ENCODE measurements at regions not wholly inside any gene's neighbourhood (a gene's known extent, or its start where the extent isn't known, plus 50 kb on each side); places are given as distances from the start of the nearest gene placed in this dataset.

DNA sequence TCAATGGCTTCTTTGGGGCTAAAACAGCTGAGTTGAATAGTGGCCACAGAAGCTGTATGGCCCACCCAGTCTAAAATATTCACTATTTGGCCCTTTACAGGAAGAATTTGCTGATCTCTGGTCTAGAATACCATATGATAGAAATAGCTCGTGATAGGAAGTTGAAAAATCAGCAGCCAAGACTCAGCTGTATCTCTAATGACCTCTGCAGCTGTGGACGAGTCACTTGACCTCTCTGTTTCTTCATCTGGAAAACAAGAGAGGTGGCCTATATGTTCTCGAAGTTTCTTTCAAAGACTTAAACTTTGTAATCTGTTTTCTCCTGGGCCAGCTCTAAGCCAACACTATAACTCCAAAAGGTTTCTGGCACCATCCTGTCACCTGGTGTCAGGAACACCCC, 129.2 kb downstream of the ZBTB18 start:
- 73 to 79% methylated on average over 2 to 3 of the region's 3 CpGs for WGBS, 2 donors (ENCODE audit: low coverage in 1 of 2)
- TF ChIP-seq POLR2AphosphoS5 (IDR thresholded peaks at IDR 0.05) = no peak
- no peak for TF ChIP-seq EP300 (IDR thresholded peaks at IDR 0.05)
- TF ChIP-seq, protein P1, sequence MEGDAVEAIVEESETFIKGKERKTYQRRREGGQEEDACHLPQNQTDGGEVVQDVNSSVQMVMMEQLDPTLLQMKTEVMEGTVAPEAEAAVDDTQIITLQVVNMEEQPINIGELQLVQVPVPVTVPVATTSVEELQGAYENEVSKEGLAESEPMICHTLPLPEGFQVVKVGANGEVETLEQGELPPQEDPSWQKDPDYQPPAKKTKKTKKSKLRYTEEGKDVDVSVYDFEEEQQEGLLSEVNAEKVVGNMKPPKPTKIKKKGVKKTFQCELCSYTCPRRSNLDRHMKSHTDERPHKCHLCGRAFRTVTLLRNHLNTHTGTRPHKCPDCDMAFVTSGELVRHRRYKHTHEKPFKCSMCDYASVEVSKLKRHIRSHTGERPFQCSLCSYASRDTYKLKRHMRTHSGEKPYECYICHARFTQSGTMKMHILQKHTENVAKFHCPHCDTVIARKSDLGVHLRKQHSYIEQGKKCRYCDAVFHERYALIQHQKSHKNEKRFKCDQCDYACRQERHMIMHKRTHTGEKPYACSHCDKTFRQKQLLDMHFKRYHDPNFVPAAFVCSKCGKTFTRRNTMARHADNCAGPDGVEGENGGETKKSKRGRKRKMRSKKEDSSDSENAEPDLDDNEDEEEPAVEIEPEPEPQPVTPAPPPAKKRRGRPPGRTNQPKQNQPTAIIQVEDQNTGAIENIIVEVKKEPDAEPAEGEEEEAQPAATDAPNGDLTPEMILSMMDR (IDR thresholded peaks at IDR 0.05) = no peak
- no peak for TF ChIP-seq POLR2A (IDR thresholded peaks at IDR 0.05)
- no peaks in the 10 kb centered on the region for H3K36me3 ChIP-seq
- no peak overlapping the region for H3K4me3 ChIP-seq
- H3K27me3 ChIP-seq = no peaks in the 10 kb centered on the region
- H3K9me3 ChIP-seq = no peaks in the 10 kb centered on the region
- ATAC-seq = no peak
- no peak overlapping the region for H3K27ac ChIP-seq
- no peaks in the 10 kb centered on the region for H3K4me1 ChIP-seq

DNA sequence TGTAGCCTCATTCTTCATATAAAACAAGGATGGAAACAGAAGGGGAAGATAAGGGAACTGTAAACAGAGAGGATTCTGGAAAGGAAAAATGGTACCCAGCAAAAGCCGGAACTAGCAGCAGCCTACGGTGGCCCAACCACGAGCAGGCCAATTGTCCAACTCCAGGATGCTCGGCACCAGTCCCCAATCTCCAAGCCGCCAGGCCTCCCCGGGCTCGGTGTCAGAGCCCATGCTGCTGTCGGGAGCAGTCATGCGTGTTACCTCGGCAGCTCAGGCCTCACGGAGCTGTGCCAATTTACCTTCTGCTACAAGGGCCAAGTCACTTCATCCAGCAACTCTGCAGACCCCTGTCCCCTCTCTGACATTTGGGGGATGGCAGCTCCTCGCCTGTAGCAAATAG, 130.8 kb downstream of the ZBTB18 start:
- H3K4me1 ChIP-seq = no peaks in the 10 kb centered on the region
- no peak overlapping the region for H3K4me3 ChIP-seq
- no peaks in the 10 kb centered on the region for H3K36me3 ChIP-seq
- no peak overlapping the region for H3K27ac ChIP-seq
- H3K9me3 ChIP-seq = no peaks in the 10 kb centered on the region
- no peak for ATAC-seq
- H3K27me3 ChIP-seq = no peaks in the 10 kb centered on the region
- 84% methylated on average over 4 of the region's 12 CpGs; no CpG with 5 or more reads in 1 of the 2 donors for WGBS, 2 donors (ENCODE audit: low coverage in 1 of 2)
- no peak for TF ChIP-seq POLR2A (IDR thresholded peaks at IDR 0.05)
- TF ChIP-seq, protein P1 (IDR thresholded peaks at IDR 0.05) = no peak
- no peak for TF ChIP-seq EP300 (IDR thresholded peaks at IDR 0.05)
- no peak for TF ChIP-seq POLR2AphosphoS5 (IDR thresholded peaks at IDR 0.05)

DNA sequence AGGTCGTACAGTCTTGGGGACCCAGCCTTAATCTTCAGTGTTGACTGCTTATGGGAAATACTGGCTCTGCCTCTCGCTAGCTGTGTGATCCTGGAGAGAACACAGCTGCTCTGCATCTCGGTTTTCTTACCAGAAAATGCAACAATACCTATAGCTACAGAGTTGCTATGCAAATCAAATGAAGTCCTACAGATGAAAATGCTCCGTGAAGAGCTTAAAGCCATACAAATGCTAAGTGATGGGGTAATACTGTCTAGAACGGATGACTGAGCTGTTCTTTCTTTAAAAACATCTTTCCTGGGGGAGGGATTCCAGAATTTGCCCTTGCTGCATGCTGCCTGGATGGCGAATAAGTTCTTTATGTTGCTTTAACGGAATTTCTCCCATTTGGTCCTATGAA, 132.0 kb downstream of the ZBTB18 start:
- H3K4me1 ChIP-seq = no peaks in the 10 kb centered on the region
- no peak overlapping the region for H3K4me3 ChIP-seq
- no peak for TF ChIP-seq POLR2A (IDR thresholded peaks at IDR 0.05)
- no peak for TF ChIP-seq EP300 (IDR thresholded peaks at IDR 0.05)
- TF ChIP-seq, protein P1 (IDR thresholded peaks at IDR 0.05) = no peak
- TF ChIP-seq POLR2AphosphoS5 (IDR thresholded peaks at IDR 0.05) = no peak
- 77 to 89% methylated on average over 5 of the region's 7 CpGs for WGBS, 2 donors (ENCODE audit: low coverage in 1 of 2)
- no peaks in the 10 kb centered on the region for H3K36me3 ChIP-seq
- H3K27ac ChIP-seq = no peak overlapping the region
- ATAC-seq = no peak
- H3K27me3 ChIP-seq = no peaks in the 10 kb centered on the region
- no peaks in the 10 kb centered on the region for H3K9me3 ChIP-seq

DNA sequence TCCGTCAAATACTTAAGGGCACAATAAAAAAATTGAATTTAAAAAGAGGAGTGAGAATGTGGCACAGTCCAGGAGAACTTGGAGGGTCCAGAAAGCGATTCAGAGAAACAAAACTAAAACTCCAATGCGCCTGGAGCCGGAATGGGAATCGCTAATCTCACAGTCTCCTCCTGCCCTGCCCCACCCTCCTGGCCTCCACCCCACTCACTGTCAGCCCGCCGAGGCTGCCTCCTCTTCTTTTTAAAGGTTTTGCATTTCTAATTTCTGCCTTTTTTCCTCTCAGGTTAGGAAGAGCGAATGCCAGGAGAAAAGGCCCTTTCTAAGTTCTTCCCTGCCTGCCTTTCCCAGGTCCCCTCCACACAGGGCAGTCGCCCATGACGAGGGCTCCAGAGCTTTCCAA, 135.3 kb downstream of the ZBTB18 start:
- 86 to 97% methylated on average over 5 to 7 of the region's 10 CpGs for WGBS, 2 donors (ENCODE audit: low coverage in 1 of 2)
- TF ChIP-seq POLR2AphosphoS5 (IDR thresholded peaks at IDR 0.05) (no peak), EP300 (IDR thresholded peaks at IDR 0.05) (no peak), POLR2A (IDR thresholded peaks at IDR 0.05) (no peak)
- TF ChIP-seq, protein P1 (IDR thresholded peaks at IDR 0.05) = no peak
- peaks cover 0 to 15% (median 0%) of the 10 kb centered on the region in 3 donors for H3K9me3 ChIP-seq
- no peak overlapping the region for H3K4me3 ChIP-seq
- ATAC-seq = no peak
- H3K36me3 ChIP-seq = no peaks in the 10 kb centered on the region
- no peaks in the 10 kb centered on the region for H3K27me3 ChIP-seq
- H3K27ac ChIP-seq = no peak overlapping the region
- no peaks in the 10 kb centered on the region for H3K4me1 ChIP-seq

DNA sequence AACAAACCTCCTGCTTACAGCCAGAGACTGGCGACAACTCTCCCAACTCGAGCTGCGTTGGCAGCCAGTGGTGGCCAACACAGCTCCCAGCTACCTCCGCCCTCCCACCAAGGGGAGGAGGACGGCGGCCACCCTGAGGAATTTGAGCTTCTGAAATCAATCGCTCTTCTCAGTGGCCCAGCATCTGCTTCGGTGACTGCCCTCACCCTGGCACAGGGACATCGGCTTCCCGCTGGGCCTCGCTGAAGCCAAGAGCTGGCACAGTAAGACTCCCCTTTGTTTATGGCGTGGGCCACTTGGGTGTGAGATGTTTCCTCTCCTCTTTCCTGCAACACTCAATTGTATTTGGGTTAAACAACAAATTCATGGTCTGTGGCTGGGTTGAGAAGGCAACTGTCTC, 136.2 kb downstream of the ZBTB18 start:
- Histone ChIP-seq H3K4me3 (no peak overlapping the region), H3K4me1 (no peaks in the 10 kb centered on the region), H3K36me3 (no peaks in the 10 kb centered on the region), H3K27me3 (no peaks in the 10 kb centered on the region), H3K9me3 (peaks cover 0 to 15% (median 0%) of the 10 kb centered on the region in 3 donors), H3K27ac (no peak overlapping the region)
- no peak for ATAC-seq
- WGBS, 2 donors (ENCODE audit: low coverage in 1 of 2) = 88% methylated on average over 6 of the region's 12 CpGs; no CpG with 5 or more reads in 1 of the 2 donors
- no peak for TF ChIP-seq EP300 (IDR thresholded peaks at IDR 0.05)
- TF ChIP-seq POLR2A (IDR thresholded peaks at IDR 0.05) = no peak
- TF ChIP-seq, protein P1 (IDR thresholded peaks at IDR 0.05) = no peak
- TF ChIP-seq POLR2AphosphoS5 (IDR thresholded peaks at IDR 0.05) = no peak
